Fibroblast of lung (primary cell): ENCODE measurements at regions not wholly inside any gene's neighbourhood (a gene's known extent, or its start where the extent isn't known, plus 50 kb on each side); places are given as distances from the start of the nearest gene placed in this dataset.
"Not testable (repeated sequence)": the region's sequence is repeated elsewhere in the genome, so short reads cannot be mapped to it uniquely, and the experiment has no call there.

Experiments used
- EZH2 ChIP-seq: IDR thresholded peaks from 2 replicates; pipeline ENCODE4 v1.5.1; 2012; ENCODE audit warnings: low read length, control low read depth, mild to moderate bottlenecking; ENCODE audit errors: missing control alignments
- TF ChIP-seq, protein P1 (sequence below), 2 donors: IDR thresholded peaks in 1 of 2; conservative IDR thresholded peaks in 1 of 2; 1 replicate in 1 of 2; 2 replicates in 1 of 2; pipeline ENCODE4 v1.5.1; 2011 to 2012; ENCODE audit warnings: low read length in 2 of 2, control low read depth in 1 of 2, inconsistent platforms in 1 of 2, low read depth in 1 of 2, mild to moderate bottlenecking in 1 of 2

GRCh38 chr12:9512695-9513094 is 95.0 kb downstream of the KLRB1 start:
- TF ChIP-seq, protein P1, sequence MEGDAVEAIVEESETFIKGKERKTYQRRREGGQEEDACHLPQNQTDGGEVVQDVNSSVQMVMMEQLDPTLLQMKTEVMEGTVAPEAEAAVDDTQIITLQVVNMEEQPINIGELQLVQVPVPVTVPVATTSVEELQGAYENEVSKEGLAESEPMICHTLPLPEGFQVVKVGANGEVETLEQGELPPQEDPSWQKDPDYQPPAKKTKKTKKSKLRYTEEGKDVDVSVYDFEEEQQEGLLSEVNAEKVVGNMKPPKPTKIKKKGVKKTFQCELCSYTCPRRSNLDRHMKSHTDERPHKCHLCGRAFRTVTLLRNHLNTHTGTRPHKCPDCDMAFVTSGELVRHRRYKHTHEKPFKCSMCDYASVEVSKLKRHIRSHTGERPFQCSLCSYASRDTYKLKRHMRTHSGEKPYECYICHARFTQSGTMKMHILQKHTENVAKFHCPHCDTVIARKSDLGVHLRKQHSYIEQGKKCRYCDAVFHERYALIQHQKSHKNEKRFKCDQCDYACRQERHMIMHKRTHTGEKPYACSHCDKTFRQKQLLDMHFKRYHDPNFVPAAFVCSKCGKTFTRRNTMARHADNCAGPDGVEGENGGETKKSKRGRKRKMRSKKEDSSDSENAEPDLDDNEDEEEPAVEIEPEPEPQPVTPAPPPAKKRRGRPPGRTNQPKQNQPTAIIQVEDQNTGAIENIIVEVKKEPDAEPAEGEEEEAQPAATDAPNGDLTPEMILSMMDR (conservative IDR thresholded peaks at IDR 0.05 in 1 of 2, IDR thresholded peaks at IDR 0.05 in 1 of 2; ENCODE audit: low read depth in 1 of 2, low read length in 2 of 2): not testable (repeated sequence)
- not testable (repeated sequence) for TF ChIP-seq EZH2
